ENCODE measurements at regions not wholly inside any gene's neighbourhood (a gene's known extent, or its start where the extent isn't known, plus 50 kb on each side); places are given as distances from the start of the nearest gene placed in this dataset.

- TF ChIP-seq CTCF (IDR thresholded peaks at IDR 0.05; ENCODE audit: low read depth, low read length) (no peak), EZH2phosphoT487 (IDR thresholded peaks at IDR 0.05; ENCODE audit: low read depth) (no peak)
Measured at GRCh38 chr21:25489673-25490072, 117.6 kb downstream of the MRPL39 start.

Measured in OCI-LY3 (cell line).